ENCODE measurements at regions not wholly inside any gene's neighbourhood (a gene's known extent, or its start where the extent isn't known, plus 50 kb on each side); places are given as distances from the start of the nearest gene placed in this dataset.
A peak's percentile ranks its signal among the peaks of the same experiment; 100 is the strongest.
"Not testable (repeated sequence)": the region's sequence is repeated elsewhere in the genome, so short reads cannot be mapped to it uniquely, and the experiment has no call there.

DNA sequence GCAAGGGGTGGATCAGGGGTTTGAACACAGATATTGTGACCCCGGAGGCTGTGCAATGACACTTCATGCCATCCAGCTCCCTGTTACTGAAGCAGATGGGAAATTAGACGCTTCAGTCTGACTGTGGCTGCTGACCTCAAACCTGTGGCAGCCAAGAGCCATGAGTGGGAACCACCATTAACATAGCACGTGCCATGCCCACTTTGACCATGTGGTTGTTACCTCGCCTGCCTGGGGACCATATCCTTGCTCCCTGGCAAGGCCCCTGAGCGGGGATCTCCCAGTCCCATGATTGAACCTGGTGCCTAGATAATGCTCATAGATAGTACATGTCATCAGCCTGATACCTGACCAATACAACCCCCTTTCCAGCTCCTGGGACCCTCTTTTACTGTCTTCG lies 68.9 kb downstream of the CYP26B1 start:
- 83% methylated on average over 1 of the region's 6 CpGs for WGBS (ENCODE audit: insufficient coverage, low coverage, low lambda C conversion rate, missing lambda C conversion rate)
- H3K9me3 ChIP-seq = no peaks in the 10 kb centered on the region
- H3K4me1 ChIP-seq = peaks cover 0 to 14% (median 4%) of the 10 kb centered on the region in 4 donors
- ATAC-seq (peak in 2 of 4 donors; percentile 24 to 34), DNase-seq (no peak)
- TF ChIP-seq, protein P1, sequence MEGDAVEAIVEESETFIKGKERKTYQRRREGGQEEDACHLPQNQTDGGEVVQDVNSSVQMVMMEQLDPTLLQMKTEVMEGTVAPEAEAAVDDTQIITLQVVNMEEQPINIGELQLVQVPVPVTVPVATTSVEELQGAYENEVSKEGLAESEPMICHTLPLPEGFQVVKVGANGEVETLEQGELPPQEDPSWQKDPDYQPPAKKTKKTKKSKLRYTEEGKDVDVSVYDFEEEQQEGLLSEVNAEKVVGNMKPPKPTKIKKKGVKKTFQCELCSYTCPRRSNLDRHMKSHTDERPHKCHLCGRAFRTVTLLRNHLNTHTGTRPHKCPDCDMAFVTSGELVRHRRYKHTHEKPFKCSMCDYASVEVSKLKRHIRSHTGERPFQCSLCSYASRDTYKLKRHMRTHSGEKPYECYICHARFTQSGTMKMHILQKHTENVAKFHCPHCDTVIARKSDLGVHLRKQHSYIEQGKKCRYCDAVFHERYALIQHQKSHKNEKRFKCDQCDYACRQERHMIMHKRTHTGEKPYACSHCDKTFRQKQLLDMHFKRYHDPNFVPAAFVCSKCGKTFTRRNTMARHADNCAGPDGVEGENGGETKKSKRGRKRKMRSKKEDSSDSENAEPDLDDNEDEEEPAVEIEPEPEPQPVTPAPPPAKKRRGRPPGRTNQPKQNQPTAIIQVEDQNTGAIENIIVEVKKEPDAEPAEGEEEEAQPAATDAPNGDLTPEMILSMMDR (IDR thresholded peaks at IDR 0.05) = no peak
- no peaks in the 10 kb centered on the region for H3K27me3 ChIP-seq
- intact Hi-C loops (cut with DNase I) = no loop called here
- no peak overlapping the region for H3K27ac ChIP-seq
- H3K4me3 ChIP-seq = no peak overlapping the region
- no peaks in the 10 kb centered on the region for H3K36me3 ChIP-seq

DNA sequence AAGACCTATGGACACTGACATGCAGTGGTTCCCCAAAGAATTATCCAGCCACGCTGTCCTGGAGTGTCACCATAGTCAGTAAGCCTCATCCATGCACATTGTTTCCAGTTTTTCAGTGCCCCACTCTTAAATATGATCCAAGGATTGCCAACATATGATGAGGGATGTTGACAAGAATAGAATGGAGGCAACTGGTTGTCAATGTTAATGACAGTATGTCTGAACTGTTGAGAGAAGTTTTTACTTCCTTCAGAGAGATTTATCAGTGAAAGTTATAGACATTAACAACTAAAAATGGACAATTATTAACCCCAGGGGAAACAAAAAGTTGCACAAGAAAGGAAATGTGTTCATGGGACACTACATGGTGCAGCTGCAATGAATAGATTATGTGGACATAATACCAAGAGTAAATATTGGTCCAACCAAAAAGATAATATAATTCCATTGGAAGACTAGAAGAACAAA lies 69.9 kb downstream of the CYP26B1 start:
- Histone ChIP-seq H3K27me3 (no peaks in the 10 kb centered on the region), H3K9me3 (no peaks in the 10 kb centered on the region), H3K36me3 (no peaks in the 10 kb centered on the region), H3K4me3 (no peak overlapping the region), H3K4me1 (peaks cover 0 to 14% (median 4%) of the 10 kb centered on the region in 4 donors), H3K27ac (no peak overlapping the region)
- WGBS (ENCODE audit: insufficient coverage, low coverage, low lambda C conversion rate, missing lambda C conversion rate) = 33% methylated on average over 1 of the region's 1 CpG
- TF ChIP-seq, protein P1 (IDR thresholded peaks at IDR 0.05) = no peak
- no peak for TF ChIP-seq POLR2A (IDR thresholded peaks at IDR 0.05)
- intact Hi-C loops (cut with DNase I) = no loop called here
- DNase-seq = no peak
- peak; percentile 58 to 92 (median 82) for ATAC-seq

DNA sequence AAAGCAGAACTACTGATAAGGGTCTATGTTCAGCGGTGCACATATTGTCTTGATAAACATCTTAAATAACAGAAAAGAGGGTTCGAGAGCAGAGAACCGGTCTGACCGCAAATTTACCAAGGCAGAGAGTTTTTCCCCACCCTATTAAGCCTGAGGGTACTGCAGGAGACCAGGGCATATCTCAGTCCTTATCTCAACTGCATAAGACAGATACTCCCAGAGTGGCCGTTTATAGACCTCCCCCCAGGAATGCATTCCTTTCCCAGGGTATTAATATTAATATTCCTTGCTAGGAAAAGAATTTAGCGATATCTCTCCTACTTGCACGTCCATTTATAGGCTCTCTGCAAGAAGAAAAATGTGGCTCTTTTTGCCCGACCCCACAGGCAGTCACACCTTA lies 74.3 kb downstream of the CYP26B1 start:
- H3K27ac ChIP-seq; H3K4me1 ChIP-seq; H3K9me3 ChIP-seq; H3K4me3 ChIP-seq; H3K36me3 ChIP-seq; ATAC-seq; DNase-seq; intact Hi-C loops (cut with DNase I); H3K27me3 ChIP-seq: not testable (repeated sequence)
- 72% methylated on average over 5 of the region's 8 CpGs for WGBS (ENCODE audit: insufficient coverage, low coverage, low lambda C conversion rate, missing lambda C conversion rate)

DNA sequence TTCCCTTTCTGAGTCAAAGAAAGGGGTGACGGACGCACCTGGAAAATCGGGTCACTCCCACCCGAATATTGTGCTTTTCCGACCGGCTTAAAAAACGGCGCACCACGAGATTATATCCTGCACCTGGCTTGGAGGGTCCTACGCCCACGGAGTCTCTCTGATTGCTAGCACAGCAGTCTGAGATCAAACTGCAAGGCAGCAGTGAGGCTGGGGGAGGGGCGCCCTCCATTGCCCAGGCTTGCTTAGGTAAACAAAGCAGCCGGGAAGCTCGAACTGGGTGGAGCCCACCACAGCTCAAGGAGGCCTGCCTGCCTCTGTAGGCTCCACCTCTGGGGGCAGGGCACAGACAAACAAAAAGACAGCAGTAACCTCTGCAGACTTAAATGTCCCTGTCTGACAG lies 83.5 kb downstream of the CYP26B1 start:
- DNase-seq; ATAC-seq; intact Hi-C loops (cut with DNase I); H3K9me3 ChIP-seq; H3K4me1 ChIP-seq; H3K27me3 ChIP-seq; H3K4me3 ChIP-seq; H3K27ac ChIP-seq; H3K36me3 ChIP-seq: not testable (repeated sequence)
- WGBS (ENCODE audit: insufficient coverage, low coverage, low lambda C conversion rate, missing lambda C conversion rate) = no CpG with 5 or more reads among the region's 14 CpGs

DNA sequence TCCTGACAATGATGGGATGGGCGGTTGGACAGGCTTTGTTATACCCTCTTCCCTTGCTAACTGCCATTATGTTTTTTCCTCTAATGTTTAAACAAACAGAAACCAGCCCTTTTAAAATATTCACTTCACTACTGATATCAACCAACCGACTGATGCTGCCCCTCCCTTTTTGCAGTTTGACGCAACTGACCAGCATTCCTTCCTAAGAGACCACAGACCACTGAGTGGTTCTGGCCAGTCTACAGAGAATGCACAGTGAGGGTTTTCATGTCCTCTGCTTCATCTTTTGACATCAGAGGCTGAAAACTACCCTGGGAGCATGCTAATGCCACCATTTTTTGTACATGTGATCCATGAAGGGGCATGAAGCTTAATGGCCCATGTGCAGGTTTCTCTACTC lies 85.3 kb downstream of the CYP26B1 start:
- Histone ChIP-seq H3K27ac (no peak overlapping the region), H3K9me3 (no peaks in the 10 kb centered on the region), H3K27me3 (no peaks in the 10 kb centered on the region), H3K4me1 (no peaks in the 10 kb centered on the region), H3K36me3 (no peaks in the 10 kb centered on the region), H3K4me3 (no peak overlapping the region)
- 82% methylated on average over 3 of the region's 3 CpGs for WGBS (ENCODE audit: insufficient coverage, low coverage, low lambda C conversion rate, missing lambda C conversion rate)
- DNase-seq (no peak), ATAC-seq (no peak)
- intact Hi-C loops (cut with DNase I) = no loop called here
- TF ChIP-seq POLR2A (IDR thresholded peaks at IDR 0.05) = no peak
- TF ChIP-seq, protein P1 (IDR thresholded peaks at IDR 0.05) = no peak

DNA sequence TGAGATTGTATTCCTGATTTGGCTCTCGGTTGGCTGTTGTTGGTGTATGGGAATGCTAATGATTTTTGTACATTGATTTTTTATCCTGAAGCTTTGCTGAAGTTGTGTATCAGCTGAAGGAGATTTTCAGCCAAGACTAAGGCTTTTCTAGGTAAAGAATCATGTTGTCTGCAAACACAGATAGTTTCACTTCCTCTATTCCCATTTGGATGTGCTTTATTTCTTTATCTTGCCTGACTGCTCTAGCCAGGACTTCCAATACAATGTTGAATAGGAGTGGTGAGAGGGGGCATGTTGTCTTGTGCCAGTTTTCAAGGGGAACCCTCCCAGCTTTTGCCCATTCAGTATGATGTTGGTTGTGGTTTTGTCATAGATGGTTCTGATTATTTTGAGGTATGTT lies 90.4 kb downstream of the CYP26B1 start:
- intact Hi-C loops (cut with DNase I) = no loop called here
- Histone ChIP-seq H3K27ac (no peak overlapping the region), H3K9me3 (no peaks in the 10 kb centered on the region), H3K27me3 (no peaks in the 10 kb centered on the region), H3K4me1 (no peaks in the 10 kb centered on the region), H3K4me3 (no peak overlapping the region), H3K36me3 (no peaks in the 10 kb centered on the region)
- DNase-seq = no peak
- ATAC-seq = no peak
- TF ChIP-seq, protein P1 (IDR thresholded peaks at IDR 0.05) = no peak
- 60% methylated on average over 1 of the region's 1 CpG for WGBS (ENCODE audit: insufficient coverage, low coverage, low lambda C conversion rate, missing lambda C conversion rate)
